ENCODE measurements at regions not wholly inside any gene's neighbourhood (a gene's known extent, or its start where the extent isn't known, plus 50 kb on each side); places are given as distances from the start of the nearest gene placed in this dataset.

DNA sequence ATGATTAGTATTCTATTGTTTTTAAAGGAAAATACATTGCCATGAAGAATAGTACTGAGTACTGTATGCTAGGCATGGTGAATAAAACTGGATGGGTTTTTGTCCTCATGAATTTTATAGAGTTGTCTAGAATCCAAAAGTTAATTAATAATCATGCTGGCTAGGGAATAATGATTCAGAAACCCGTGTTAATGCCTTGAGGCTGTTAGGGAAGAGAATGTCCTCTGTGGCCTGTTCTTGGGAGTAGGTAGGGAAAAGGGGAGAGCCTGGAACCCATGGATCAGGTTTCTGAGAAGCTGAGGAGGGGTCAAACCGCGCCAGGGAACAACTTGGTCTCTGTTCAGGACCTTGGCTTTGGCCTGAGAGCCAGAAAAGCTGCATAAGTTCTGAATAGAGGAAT lies 1376.3 kb upstream of the SLC10A2 start:
- DNase-seq: no peak

DNA sequence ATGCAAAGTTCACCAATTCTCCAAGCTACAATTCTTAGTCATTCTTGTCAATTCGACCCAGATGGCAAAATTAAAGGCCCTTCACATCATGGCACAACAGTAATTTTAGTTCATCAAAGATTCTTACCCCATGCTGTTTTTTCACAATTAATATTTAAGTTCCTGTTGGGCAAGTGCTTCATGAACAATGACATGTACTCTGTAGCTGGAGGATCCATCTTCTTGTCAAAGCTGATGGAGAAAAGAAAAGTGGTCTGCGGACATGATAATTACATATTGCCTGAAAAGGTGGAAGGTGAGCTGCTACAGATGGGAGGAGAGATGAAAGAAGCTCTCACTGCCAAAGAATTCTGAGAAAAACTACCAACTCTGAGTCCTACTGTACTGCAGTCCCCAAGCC lies 1370.3 kb upstream of the SLC10A2 start:
- no peak for DNase-seq

DNA sequence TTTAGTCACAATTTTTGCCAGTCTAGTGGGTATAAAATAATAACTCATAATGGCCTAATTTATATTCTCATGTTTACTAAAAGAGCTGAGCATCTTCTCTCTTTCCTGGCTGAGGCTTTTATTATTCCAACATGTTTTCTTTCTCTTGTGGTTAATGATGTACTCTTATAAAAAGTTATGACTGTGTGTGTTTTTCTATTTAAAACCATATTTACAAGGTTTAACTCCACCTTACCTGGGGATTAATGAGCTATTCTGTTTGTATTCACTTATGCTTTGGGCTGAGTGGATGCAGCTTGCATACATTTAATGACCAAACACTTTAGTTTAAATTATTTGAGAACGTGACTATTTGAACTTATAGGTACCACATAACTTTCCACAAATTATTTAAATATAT lies 1365.7 kb upstream of the SLC10A2 start:
- no peak for DNase-seq

DNA sequence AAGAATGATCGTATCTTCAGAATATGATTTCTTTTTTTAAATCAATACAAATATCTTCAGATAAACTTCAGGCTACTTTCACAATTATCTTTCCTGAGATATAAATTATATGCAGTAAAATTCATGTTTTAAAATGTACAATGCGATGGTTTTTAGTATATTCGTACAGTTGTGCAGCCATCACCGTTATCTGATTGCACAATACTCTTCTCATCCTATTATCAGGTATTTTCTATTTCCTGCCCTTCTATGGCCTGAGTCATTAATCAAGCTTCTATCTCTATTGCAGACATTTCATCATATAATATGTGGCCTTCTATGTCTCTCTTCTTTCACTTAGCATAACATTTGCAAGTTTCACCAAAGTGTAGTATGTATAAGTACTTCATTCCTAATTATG lies 1360.2 kb upstream of the SLC10A2 start:
- no peak for DNase-seq

DNA sequence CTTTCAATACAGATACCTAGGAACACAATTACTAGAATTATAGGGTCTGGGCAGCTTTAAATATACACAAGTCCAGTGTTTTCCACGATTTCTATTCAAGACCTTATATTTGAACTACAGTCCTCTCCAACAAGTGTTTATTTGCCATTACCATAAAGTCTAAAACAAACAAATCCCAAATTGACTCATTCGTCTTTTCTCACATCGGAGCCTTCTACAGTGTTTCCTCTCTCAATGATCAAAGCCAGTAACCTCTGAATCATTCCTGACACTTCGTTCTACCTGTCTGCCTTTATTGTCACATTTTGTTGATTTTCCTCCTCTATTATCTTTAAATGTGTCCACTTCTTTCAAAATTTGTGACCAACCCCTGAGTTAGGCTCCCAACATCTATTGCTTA lies 1356.5 kb upstream of the SLC10A2 start:
- no peak for DNase-seq

DNA sequence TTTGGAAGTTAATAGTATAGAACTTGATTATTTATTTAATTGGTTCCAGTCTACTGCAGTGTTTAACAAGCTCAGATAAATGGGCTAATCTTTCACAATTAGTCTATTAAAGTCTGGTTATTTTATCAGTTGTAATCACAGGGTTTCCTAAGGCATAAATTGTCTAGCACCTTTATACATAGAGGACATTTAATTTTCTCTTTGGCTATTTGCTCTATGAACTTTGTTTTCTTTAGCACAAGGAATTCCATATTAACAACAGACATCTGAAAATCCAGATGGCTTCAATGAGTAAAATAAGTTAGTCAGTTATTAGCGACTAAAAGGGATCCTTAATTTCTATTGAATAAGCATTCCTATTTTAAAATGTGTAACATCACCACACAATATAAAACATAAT lies 1350.8 kb upstream of the SLC10A2 start:
- no peak for DNase-seq

DNA sequence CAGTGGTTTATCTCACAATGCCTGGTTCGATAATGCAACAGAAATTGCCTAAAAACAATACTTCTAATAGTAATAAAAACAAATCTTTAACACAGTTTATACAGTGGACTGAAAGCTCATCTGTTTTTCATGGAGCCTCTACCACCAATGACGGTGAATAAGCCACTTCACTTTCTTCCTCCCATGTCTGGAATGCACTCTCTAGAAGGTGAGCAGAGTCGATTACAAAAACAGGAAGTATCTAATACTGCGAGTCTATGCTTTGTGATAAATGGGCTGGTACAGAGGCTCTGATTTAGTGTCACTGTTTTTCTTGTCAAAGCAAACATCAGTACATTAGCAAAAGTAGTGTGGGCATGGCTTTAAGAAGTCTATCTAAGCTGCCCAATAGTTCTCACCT lies 1348.6 kb upstream of the SLC10A2 start:
- no peak for DNase-seq

DNA sequence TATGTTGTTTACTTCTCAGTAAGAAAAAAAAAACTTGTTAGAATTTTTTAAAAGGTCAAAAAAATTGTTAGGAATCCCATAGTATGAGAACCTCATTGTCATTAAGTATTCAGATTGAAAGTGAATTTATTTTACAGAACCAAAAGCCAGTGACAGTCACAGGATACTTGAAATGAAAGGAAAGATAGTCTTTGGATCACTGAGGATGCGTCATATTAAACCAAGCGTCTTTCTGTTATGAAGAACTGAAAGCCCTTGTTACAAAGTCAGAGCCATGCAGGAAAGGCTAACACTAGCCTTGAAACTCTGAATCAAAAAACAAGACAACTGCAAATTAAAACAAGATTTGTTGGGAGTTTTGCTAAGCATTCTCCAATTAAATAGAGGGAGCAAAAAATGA lies 1348.0 kb upstream of the SLC10A2 start:
- DNase-seq: no peak

DNA sequence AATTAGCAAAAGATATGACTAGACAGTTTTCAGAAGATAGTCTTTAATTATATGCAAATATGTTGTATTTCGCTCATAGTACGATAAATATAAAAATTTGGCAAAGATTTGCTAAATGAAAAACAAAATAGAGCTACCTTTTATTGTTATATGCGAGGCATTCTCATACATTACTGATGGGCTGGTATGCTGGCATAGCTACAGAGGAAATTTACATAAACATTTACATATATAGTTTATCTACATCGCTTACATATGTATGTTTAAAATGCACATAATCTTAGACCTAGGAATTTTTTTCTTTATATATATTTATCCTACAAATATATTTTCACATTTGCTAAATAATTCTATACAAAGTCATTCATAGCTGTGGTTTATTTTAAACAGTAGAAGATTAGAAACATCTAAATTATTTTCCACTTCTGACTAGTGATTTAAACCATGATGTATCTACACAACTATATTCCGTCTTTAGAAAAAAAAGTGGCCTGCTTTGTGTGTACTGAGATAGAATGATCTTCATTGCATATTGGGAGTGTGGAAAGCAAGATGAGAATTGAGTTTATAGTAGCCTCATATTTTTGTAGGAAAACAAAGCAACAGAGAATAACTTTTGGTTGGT lies 1345.0 kb upstream of the SLC10A2 start:
- no peak for DNase-seq

DNA sequence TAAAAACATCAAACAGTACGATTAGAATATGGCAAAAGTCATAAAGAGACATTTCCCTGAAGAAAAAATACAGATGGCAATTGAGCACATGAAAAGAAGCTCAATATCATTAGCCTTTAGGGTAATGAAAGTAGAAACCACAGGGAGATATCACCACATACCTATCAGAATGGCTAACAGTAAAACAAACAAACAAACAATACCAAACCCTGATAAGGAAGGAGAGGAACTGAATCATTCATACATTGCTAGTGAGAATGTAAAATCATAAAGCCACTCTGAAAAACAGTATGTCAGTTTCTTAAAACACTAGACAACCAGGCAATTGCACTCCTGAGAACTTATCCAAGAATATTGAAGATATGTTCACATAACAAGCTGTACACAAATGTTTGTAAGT lies 1342.5 kb upstream of the SLC10A2 start:
- no peak for DNase-seq

DNA sequence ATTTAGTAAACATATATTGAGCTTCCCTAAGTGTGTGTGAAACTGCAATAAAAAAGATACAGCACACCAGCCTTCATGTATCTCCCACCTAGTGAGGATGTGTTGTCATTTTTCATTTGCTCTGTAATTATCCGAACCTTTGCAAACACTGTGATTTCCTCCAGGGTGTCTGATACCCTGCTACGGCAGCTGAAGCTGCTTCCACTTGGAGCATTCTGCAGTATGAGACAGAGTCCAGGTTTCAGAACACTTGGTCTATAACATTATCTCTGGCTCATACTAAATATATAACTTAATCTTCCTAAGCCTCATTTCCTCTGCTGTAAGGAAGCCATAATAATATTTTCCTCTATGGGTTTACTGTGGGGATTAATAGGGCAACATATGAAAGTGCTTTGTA lies 1338.1 kb upstream of the SLC10A2 start:
- DNase-seq: no peak

DNA sequence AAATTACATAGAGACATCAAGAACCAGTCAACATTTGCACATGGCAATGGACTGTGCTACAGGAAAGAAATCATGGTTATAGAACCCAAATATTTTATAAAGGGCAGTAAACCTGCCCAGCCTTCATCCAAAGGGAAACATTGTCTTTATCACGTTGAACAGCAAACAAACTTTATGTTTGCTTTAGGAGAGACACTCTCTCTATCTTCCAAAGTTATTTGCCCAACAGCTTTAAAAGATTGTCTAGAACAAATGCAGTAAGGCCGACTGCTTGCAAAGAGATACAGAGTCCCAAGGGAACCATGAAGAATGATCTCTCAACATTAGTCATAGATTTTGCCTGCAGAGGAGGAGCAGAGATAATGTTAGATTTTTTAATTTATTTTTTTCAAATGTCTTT lies 1323.5 kb upstream of the SLC10A2 start:
- DNase-seq: no peak

DNA sequence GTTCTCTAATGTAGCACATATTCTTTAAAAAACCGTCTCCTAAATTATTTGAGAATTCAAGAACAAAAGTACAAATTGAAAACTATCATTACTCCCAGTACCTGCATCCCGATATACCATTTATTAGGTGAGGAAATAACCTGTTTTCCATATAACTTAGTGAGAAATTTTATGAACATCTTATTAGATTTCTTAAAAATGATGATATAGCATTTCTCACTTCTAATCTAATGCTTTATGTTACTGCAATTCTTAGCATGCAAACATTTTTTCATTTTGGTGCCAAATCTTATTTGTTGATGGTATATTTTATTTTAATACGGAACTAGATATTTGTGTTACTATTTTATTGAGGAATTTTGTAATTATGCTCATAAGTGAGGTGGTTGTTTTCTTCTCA lies 1321.3 kb upstream of the SLC10A2 start:
- DNase-seq: no peak

DNA sequence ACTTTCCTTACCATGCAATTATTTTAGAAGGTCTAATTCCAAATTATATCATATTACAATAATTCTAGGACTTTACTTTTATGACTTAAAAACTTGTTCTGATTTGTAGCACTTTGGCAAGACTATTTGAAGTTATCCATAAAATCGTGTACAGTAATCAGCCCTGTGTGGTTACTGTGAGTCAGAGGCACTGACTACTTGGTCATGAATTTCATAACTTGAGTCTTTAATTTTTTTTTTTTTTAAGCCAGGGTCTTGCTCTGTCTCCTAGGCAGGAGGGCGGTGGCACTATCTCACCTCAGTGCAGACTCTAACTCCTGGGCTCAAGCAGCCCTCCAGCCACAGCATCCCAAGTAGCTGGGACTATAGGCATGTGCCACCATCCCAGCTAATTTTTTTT lies 1319.2 kb upstream of the SLC10A2 start:
- DNase-seq: no peak

DNA sequence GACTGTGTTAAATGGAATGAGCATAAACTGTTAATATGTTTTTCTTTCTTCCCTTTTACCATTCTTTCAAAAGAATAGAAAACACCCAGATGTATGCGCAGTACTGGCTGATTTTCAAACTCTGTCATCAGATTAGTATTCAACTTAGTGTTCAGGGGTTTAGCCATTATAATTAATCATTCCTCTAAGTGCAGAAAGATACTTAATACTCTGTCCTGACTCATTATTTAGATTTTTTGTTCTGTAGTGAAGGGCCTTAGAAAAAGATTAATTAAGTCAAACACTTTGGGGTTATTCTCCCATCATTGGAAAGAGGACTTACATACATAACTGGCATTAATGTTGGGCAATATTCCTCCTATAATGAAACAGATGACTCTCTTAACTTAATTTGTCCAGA lies 1316.7 kb upstream of the SLC10A2 start:
- no peak for DNase-seq

DNA sequence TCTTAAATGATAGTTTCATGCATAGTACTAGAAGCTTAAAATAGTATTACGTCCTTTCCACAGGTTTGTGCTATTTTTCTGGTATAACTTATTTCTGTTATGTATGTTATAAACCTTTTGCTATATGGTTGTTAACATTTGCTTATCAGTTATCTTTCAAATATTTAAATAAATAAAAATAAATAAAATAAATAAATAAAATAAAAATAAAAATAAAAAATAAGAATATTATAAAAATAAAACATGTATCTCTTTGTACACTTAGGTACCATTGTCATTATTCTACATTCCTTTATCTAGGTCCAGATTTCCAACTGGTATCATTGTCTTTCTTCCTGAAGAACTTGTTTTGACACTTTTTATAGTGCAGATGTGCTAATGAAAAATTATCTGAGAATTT lies 1310.4 kb upstream of the SLC10A2 start:
- no peak for DNase-seq

DNA sequence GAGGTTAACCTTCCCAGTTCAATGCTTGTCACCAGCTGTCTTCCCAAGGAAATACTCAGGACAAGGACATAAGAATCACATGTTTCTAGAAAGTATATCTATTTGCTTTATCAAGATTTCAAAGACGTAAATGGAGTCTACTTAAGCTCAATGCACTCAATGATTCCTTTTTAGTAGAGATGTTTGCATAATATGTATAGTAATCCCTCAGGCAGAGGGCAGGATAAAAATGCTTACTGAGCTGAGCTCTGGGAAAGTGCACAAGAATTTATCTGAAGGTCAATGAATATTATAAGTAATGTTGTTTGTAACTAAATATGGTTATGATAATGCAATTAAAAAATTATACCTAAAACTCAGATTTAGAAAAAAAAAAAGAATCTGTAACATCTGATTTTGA lies 1309.4 kb upstream of the SLC10A2 start:
- no peak for DNase-seq

DNA sequence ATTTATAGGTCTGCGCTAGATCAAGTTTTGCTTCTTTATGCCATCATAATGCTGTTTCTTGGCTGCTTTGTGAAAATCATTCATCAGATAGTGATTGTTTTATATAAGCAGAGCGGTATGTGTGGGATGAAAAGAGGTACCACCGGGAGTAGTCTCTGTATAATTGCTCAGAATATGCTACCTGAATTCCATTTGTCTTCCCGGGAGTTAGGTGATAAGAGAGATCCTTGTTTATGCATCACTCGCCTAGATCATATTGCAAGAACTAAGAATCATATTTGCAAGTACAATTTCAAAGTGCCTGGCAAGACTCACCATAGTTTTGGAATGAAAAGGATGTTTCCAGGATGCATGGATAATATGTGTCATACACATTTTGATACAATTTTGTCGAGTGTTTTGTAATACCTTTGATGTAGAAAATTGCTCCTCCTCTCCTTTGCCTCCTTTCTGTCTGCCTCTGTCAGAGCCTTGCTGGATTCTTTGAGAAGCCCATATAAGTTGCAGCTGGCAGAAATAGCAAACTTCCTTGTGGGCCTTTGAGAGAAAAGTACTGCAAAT lies 1306.0 kb upstream of the SLC10A2 start:
- DNase-seq: no peak

DNA sequence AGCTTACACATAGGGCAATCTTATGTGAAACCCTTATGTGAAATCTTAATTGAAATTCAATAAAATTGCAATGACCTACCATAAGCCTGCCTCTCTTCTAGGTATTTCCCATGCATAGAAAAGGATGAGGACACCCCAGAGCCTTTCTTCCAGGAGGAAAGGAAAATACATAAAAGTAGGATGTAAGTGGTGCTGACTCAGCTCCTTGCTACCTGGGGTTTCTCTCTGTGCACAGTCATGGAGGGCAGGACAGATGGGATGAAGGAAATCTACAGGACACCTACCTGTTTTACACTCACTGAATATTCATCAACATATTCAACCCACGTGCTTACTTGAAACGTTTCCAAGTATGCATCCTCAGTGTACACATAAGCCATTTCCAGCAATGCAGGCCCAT lies 1299.2 kb upstream of the SLC10A2 start:
- no peak for DNase-seq

DNA sequence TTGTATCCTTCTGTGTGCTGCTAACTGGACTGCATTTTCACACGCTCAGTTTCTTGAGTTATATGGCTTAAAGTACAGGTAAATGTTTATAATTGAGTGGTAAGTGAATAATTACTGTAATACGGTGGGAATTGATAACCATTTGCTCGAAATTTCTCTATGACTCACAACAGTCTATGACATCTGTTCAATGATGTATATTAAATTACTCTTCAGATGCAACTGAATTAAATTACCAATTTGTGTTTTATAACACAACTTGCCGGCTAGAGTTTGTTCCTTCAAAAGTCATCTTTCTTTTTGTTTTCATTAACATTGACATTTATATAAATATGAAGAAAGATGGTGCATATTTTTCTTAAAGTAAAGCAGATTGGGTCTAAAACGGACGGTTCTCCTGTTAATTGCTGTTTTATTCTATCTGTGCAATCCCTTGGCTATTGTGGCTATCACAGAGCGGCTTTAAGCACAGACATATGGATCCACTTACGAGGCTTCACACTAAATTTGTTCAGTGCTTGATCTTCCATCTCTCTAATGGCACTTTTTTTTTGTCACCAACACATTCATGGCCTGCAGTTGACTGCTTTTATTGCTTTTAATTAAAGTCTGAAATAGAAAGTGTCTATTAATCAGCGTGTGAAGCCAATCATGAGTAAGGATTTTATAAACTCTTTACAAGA lies 1291.6 kb upstream of the SLC10A2 start:
- no peak for DNase-seq

DNA sequence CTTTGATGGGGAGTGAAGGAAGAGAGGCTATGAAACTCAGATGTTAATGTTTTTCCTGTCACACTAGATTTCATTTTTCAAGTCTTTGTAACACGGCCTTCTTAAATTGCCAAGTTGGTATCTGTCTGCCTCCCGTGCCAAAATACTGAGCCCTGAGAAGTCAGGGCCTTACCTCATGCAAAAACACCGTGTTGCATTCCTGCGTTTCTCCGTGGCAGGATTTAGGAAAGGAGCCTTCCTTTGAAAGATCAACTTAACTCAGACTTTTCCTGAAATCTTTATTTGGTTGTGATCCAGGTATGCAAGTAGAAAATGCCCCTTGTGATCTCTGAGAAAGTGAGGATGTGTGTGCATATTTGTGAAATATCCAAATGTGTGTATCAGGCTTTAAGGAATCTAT lies 1291.0 kb upstream of the SLC10A2 start:
- no peak for DNase-seq

DNA sequence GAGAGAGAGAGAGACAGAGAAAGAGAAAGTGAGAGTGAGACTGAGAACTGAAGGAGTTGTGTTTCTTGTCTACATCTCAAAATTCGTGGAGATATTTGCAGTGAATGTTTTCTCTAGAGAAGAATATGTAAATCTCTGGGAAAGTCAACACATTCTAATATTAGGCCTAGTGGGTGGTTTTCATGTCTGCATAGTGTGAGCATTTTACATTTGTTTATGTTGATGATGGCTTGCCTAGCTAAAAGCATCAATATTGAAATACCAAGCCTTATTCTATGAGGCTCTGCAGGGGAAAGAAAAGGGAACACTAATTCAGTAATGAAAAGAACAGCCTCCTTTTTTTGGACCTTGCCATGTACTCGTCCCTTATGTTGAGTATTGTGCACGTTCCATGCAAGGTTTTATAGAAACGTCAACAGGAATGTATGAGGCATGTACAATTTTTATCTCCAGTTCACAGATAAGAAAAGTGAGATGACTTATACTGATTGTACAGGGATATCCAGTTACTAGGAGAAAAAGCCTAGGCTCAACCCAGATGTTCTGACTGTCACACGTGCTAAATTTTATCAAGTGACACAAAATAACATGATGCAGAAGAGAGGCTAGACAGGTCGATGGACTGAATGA lies 1288.9 kb upstream of the SLC10A2 start:
- DNase-seq: no peak

DNA sequence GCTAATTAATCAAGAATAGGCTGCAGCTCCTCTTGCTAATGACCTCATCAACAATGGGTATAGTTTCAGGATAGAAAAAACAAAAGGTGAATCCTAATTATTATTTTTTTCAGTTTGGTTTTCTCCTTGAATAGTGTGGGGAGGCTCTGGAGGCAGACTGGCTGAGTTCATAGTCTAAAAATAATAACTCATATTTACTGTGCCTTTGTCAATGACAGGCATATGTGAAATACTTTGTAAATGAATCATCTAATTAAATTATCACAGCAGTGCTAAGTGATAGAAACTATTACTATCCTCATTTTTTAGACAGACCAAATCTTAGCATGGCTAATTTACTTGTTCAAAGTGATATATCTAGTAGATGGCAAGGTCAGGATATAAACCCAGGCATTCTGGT lies 1261.0 kb upstream of the SLC10A2 start:
- DNase-seq: no peak

DNA sequence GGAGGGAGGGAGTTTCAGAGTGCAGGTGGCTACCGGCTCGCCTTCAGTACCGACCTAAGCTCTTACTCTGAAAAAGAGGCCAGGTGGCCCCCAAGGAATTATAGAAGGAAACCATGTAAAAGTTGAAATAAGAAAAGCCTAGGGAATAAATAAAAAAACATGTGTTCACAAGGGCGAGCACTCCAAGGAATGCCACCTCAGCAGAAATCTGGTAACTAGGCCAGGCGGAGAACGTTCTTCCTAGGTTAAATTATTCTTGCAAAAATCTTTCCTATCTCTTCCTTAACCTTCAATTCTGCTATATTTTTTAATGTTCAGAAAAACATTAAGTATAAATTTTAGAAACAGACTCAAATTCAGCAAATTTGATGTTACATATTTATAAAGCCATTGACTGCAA lies 1260.3 kb upstream of the SLC10A2 start:
- DNase-seq: no peak

DNA sequence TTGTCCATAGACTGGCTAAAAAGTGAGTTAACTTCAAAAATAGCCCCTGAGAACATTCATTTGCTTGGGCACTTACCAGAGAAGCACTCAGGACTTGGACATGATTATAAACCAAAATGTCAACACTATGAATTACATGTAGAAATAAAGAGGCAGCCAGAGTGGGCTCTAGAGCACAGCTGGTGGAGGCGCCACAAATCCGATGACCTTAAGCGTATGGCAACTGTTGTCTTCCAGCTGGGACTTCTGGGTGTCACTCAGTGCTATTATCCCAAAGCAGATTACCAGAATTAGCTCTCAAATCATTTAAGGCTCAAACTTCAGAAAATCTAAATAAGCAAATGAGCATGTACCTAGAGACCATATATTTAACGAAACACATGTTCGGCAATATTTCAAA lies 1255.5 kb upstream of the SLC10A2 start:
- DNase-seq: no peak

Measured in KG1 (cell line).